ENCODE measurements at regions not wholly inside any gene's neighbourhood (a gene's known extent, or its start where the extent isn't known, plus 50 kb on each side); places are given as distances from the start of the nearest gene placed in this dataset.

DNA sequence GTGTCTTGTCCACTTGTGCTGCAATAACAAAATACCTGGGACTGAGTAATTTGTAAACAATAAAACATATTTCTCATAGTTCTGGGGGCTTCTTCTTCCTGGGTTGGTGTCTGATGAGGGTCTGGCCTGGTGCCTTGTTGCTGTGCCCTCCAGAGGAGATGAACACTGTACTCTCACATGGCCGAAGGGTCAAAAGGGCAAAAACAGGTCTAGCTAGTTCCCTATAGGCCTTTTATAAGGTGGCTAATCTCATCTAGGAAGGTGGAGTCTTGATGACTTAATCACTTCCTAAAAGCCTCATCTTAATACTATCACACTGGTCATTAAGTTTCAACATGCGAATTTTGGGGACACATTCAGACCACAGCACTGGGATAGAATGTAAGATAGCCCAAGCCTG lies 228.4 kb downstream of the TLE3 start:
- TF ChIP-seq POLR2A (IDR thresholded peaks at IDR 0.05), result no peak
- TF ChIP-seq, protein P1, sequence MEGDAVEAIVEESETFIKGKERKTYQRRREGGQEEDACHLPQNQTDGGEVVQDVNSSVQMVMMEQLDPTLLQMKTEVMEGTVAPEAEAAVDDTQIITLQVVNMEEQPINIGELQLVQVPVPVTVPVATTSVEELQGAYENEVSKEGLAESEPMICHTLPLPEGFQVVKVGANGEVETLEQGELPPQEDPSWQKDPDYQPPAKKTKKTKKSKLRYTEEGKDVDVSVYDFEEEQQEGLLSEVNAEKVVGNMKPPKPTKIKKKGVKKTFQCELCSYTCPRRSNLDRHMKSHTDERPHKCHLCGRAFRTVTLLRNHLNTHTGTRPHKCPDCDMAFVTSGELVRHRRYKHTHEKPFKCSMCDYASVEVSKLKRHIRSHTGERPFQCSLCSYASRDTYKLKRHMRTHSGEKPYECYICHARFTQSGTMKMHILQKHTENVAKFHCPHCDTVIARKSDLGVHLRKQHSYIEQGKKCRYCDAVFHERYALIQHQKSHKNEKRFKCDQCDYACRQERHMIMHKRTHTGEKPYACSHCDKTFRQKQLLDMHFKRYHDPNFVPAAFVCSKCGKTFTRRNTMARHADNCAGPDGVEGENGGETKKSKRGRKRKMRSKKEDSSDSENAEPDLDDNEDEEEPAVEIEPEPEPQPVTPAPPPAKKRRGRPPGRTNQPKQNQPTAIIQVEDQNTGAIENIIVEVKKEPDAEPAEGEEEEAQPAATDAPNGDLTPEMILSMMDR (IDR thresholded peaks at IDR 0.05), result no peak

Measured in thyroid gland (tissue), 4 donors.